LHCN-M2 (cell line): ENCODE measurements at regions not wholly inside any gene's neighbourhood (a gene's known extent, or its start where the extent isn't known, plus 50 kb on each side); places are given as distances from the start of the nearest gene placed in this dataset.
"Not testable (repeated sequence)": the region's sequence is repeated elsewhere in the genome, so short reads cannot be mapped to it uniquely, and the experiment has no call there.

Source experiments
- DNase-seq: peaks from one replicate; pipeline ENCODE4 v3.0.0-alpha.2; 2012; ENCODE audit warnings: low read depth

- DNase-seq = no peak
Measured at GRCh38 chr5:89668821-89669220, 740.7 kb downstream of the CETN3 start.

GRCh38 chr5:89662499-89662898, 747.1 kb downstream of the CETN3 start:
- no peak for DNase-seq

GRCh38 chr5:89638871-89639270, 755.9 kb upstream of the MEF2C start:
- DNase-seq = no peak

- DNase-seq = not testable (repeated sequence)
Measured at GRCh38 chr5:89634176-89634575, 751.2 kb upstream of the MEF2C start.

GRCh38 chr5:89630064-89630463, 747.1 kb upstream of the MEF2C start:
- not testable (repeated sequence) for DNase-seq

- peak; percentile 61 for DNase-seq
Measured at GRCh38 chr5:89628876-89629635, 746.1 kb upstream of the MEF2C start.

GRCh38 chr5:89615839-89616518, 733.0 kb upstream of the MEF2C start:
- no peak for DNase-seq

- peak; percentile 63 for DNase-seq
Measured at GRCh38 chr5:89613222-89613956, 730.4 kb upstream of the MEF2C start.

- no peak for DNase-seq
Measured at GRCh38 chr5:89606939-89607534, 724.1 kb upstream of the MEF2C start.

GRCh38 chr5:89604342-89604741, 721.4 kb upstream of the MEF2C start:
- DNase-seq = no peak

- no peak for DNase-seq
Measured at GRCh38 chr5:89601880-89602279, 718.9 kb upstream of the MEF2C start.

- no peak for DNase-seq
Measured at GRCh38 chr5:89597878-89598277, 714.9 kb upstream of the MEF2C start.

GRCh38 chr5:89596821-89597220, 713.8 kb upstream of the MEF2C start:
- no peak for DNase-seq

- DNase-seq = peak; percentile 66
Measured at GRCh38 chr5:89595056-89595455, 712.1 kb upstream of the MEF2C start.

- DNase-seq = peak; percentile 76
Measured at GRCh38 chr5:89584339-89584956, 701.5 kb upstream of the MEF2C start.

GRCh38 chr5:89583534-89583933, 700.5 kb upstream of the MEF2C start:
- no peak for DNase-seq

GRCh38 chr5:89582768-89583339, 699.9 kb upstream of the MEF2C start:
- peak; percentile 39 for DNase-seq

- DNase-seq = no peak
Measured at GRCh38 chr5:89580976-89581375, 698.0 kb upstream of the MEF2C start.

- DNase-seq = no peak
Measured at GRCh38 chr5:89575319-89575718, 692.3 kb upstream of the MEF2C start.

- DNase-seq = no peak
Measured at GRCh38 chr5:89573345-89573744, 690.4 kb upstream of the MEF2C start.

- DNase-seq = no peak
Measured at GRCh38 chr5:89572696-89573095, 689.7 kb upstream of the MEF2C start.
